BE2C (cell line): ENCODE measurements at regions not wholly inside any gene's neighbourhood (a gene's known extent, or its start where the extent isn't known, plus 50 kb on each side); places are given as distances from the start of the nearest gene placed in this dataset.

Source experiments
- DNase-seq: peaks from one replicate; pipeline ENCODE4 v3.0.0-alpha.2; 2020
- H3K27me3 ChIP-seq: fragments of 250-450 bp; sonication (Bioruptor Pico); 2 replicates; pipeline ENCODE4 v1.5.1; 2020; ENCODE audit warnings: mild to moderate bottlenecking
- H3K36me3 ChIP-seq: fragments of 250-450 bp; sonication (Bioruptor Pico); 2 replicates; pipeline ENCODE4 v1.5.1; 2020; ENCODE audit warnings: mild to moderate bottlenecking
- H3K4me1 ChIP-seq: fragments of 250-450 bp; sonication (Bioruptor Pico); 2 replicates; pipeline ENCODE4 v1.5.1; 2020
- H3K4me3 ChIP-seq: 2 replicates; pipeline ENCODE4 v1.5.1; 2011; ENCODE audit warnings: low read depth, low read length
- H3K9me3 ChIP-seq: fragments of 250-450 bp; sonication (Bioruptor Pico); 2 replicates; pipeline ENCODE4 v1.5.1; 2020
- TF ChIP-seq, protein P1 (sequence below): IDR thresholded peaks from 2 replicates; pipeline ENCODE4 v1.5.1; 2012; ENCODE audit warnings: mild to moderate bottlenecking, low read depth, low read length

DNA sequence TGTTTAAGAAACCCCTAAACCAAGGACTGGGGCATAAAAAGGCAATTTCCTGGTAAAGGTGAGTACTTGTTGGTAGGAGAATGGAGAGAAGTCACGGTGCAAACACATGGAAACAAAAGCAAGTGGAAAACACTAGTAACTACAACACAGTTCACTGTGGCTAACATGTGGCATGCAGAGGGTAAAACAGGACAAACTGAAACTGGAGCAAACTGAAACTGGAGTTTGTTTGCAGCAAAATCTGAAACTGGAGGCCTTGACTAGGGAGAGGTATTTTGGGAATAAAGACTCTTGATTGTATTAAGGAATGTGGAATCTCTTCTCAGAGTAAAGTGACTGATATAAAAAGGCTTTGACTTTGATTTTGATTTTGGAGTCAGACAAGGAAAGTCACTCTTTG, 376.3 kb upstream of the PRMT6 start:
- DNase-seq = no peak
- H3K36me3 ChIP-seq = no peaks in the 10 kb centered on the region
- TF ChIP-seq, protein P1, sequence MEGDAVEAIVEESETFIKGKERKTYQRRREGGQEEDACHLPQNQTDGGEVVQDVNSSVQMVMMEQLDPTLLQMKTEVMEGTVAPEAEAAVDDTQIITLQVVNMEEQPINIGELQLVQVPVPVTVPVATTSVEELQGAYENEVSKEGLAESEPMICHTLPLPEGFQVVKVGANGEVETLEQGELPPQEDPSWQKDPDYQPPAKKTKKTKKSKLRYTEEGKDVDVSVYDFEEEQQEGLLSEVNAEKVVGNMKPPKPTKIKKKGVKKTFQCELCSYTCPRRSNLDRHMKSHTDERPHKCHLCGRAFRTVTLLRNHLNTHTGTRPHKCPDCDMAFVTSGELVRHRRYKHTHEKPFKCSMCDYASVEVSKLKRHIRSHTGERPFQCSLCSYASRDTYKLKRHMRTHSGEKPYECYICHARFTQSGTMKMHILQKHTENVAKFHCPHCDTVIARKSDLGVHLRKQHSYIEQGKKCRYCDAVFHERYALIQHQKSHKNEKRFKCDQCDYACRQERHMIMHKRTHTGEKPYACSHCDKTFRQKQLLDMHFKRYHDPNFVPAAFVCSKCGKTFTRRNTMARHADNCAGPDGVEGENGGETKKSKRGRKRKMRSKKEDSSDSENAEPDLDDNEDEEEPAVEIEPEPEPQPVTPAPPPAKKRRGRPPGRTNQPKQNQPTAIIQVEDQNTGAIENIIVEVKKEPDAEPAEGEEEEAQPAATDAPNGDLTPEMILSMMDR = no peak
- no peaks in the 10 kb centered on the region for H3K4me1 ChIP-seq
- no peaks in the 10 kb centered on the region for H3K9me3 ChIP-seq
- H3K4me3 ChIP-seq = no peak overlapping the region
- H3K27me3 ChIP-seq = no peaks in the 10 kb centered on the region

GRCh38 chr1:106680776-106681344, 375.6 kb upstream of the PRMT6 start:
- H3K27me3 ChIP-seq = no peaks in the 10 kb centered on the region
- H3K36me3 ChIP-seq = no peaks in the 10 kb centered on the region
- no peaks in the 10 kb centered on the region for H3K4me1 ChIP-seq
- H3K4me3 ChIP-seq = no peak overlapping the region
- DNase-seq = no peak
- no peaks in the 10 kb centered on the region for H3K9me3 ChIP-seq
- TF ChIP-seq, protein P1 = no peak

- no peaks in the 10 kb centered on the region for H3K27me3 ChIP-seq
- no peak for DNase-seq
- H3K4me1 ChIP-seq = no peaks in the 10 kb centered on the region
- TF ChIP-seq, protein P1 = no peak
- H3K9me3 ChIP-seq = no peaks in the 10 kb centered on the region
- no peak overlapping the region for H3K4me3 ChIP-seq
- no peaks in the 10 kb centered on the region for H3K36me3 ChIP-seq
These were observed 374.4 kb upstream of the PRMT6 start for GRCh38 chr1:106681939-106682522.

DNA sequence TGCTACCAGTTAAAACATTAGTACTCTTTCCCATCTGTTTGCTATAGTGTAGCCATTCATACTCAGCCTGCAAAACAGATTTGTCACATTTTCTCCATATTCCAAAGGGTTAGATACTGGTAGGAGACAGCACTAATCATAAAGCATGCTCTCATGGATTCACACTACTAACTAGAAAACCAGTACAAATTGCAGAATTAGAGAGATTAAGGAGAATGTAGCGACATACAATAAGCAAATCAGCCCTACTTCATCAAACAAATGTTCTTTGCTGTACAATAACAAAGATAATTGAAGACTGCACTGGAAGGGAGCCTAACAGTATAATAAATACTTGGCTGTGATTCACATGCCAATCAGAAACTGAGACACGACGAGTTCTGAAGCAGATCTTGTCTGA, 368.0 kb upstream of the PRMT6 start:
- Histone ChIP-seq H3K27me3 (no peaks in the 10 kb centered on the region), H3K4me3 (no peak overlapping the region), H3K36me3 (no peaks in the 10 kb centered on the region), H3K4me1 (peaks cover 3% of the 10 kb centered on the region; the same call in 1 of the 2 replicates), H3K9me3 (no peaks in the 10 kb centered on the region)
- no peak for DNase-seq
- TF ChIP-seq, protein P1 = no peak

GRCh38 chr1:106698660-106699059, 357.8 kb upstream of the PRMT6 start:
- no peaks in the 10 kb centered on the region for H3K27me3 ChIP-seq

DNA sequence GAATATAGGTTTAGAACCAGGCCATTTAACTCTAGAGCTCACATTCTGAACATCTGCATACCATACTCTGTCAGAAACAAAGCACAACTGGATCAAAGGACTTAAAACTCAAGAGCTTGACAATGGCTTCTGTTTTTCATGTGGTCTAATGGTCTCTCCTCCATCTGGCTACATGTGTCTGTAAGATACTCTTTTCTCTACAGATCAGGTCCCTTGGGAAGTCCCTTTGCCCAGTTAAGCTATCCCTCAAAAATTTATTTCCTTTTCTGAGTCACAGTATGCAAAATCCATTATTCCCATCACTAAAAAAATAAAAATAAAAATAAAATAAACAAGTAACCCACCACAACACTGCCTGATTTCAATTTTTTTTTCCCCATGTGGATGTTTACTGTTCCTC, 357.0 kb upstream of the PRMT6 start:
- H3K9me3 ChIP-seq = no peaks in the 10 kb centered on the region
- no peaks in the 10 kb centered on the region; the same call in 1 of the 2 replicates for H3K4me1 ChIP-seq
- no peaks in the 10 kb centered on the region for H3K36me3 ChIP-seq
- DNase-seq = no peak
- no peaks in the 10 kb centered on the region for H3K27me3 ChIP-seq
- TF ChIP-seq, protein P1 = no peak
- no peak overlapping the region for H3K4me3 ChIP-seq

More at GRCh38 chr1:106698660-106699059, 357.8 kb upstream of the PRMT6 start:
- TF ChIP-seq, protein P1 = no peak
- no peaks in the 10 kb centered on the region; the same call in 1 of the 2 replicates for H3K4me1 ChIP-seq
- no peaks in the 10 kb centered on the region for H3K36me3 ChIP-seq
- no peak overlapping the region for H3K4me3 ChIP-seq
- no peak for DNase-seq
- H3K9me3 ChIP-seq = no peaks in the 10 kb centered on the region
